Epithelial cell of esophagus (primary cell): ENCODE measurements at regions not wholly inside any gene's neighbourhood (a gene's known extent, or its start where the extent isn't known, plus 50 kb on each side); places are given as distances from the start of the nearest gene placed in this dataset.
A peak's percentile ranks its signal among the peaks of the same experiment; 100 is the strongest.

ENCODE experiments used
- DNase-seq: peaks from one replicate; pipeline ENCODE4 v3.0.0; 2010; ENCODE audit warnings: low read depth
- H3K4me3 ChIP-seq: 2 replicates; pipeline ENCODE4 v1.5.1; 2011; ENCODE audit warnings: mild to moderate bottlenecking, low read length, control low read depth
- CTCF ChIP-seq: IDR thresholded peaks from 2 replicates; pipeline ENCODE4 v1.5.1; 2011; ENCODE audit warnings: low read depth, mild to moderate bottlenecking, low read length, control low read depth, inconsistent platforms; ENCODE audit not compliant: insufficient read depth; ENCODE audit errors: missing control alignments

GRCh38 chr4:31896349-31896748 is 1176.2 kb downstream of the PCDH7 start:
- DNase-seq, result no peak
- no peak for TF ChIP-seq CTCF
- H3K4me3 ChIP-seq, result no peak overlapping the region

- no peak for DNase-seq
- no peak overlapping the region for H3K4me3 ChIP-seq
- no peak for TF ChIP-seq CTCF
These were observed 1185.2 kb downstream of the PCDH7 start for GRCh38 chr4:31905363-31905762.

- DNase-seq, result no peak
- no peak for TF ChIP-seq CTCF
- H3K4me3 ChIP-seq, result no peak overlapping the region
These were observed 1188.1 kb downstream of the PCDH7 start for GRCh38 chr4:31908261-31908660.

GRCh38 chr4:31917334-31917733 is 1197.2 kb downstream of the PCDH7 start:
- H3K4me3 ChIP-seq, result no peak overlapping the region
- peak; percentile 95 for DNase-seq
- no peak for TF ChIP-seq CTCF

- no peak for TF ChIP-seq CTCF
- DNase-seq, result peak; percentile 40
These were observed 1198.7 kb downstream of the PCDH7 start for GRCh38 chr4:31918891-31919290.

GRCh38 chr4:31923634-31924033 is 1203.5 kb downstream of the PCDH7 start:
- DNase-seq, result peak; percentile 4
- TF ChIP-seq CTCF, result no peak
- H3K4me3 ChIP-seq, result no peak overlapping the region

More at GRCh38 chr4:31918891-31919290, 1198.7 kb downstream of the PCDH7 start:
- no peak overlapping the region for H3K4me3 ChIP-seq

- TF ChIP-seq CTCF, result no peak
- H3K4me3 ChIP-seq, result no peak overlapping the region
- no peak for DNase-seq
These were observed 1209.6 kb downstream of the PCDH7 start for GRCh38 chr4:31929676-31930345.
